ENCODE measurements at regions not wholly inside any gene's neighbourhood (a gene's known extent, or its start where the extent isn't known, plus 50 kb on each side); places are given as distances from the start of the nearest gene placed in this dataset.

DNA sequence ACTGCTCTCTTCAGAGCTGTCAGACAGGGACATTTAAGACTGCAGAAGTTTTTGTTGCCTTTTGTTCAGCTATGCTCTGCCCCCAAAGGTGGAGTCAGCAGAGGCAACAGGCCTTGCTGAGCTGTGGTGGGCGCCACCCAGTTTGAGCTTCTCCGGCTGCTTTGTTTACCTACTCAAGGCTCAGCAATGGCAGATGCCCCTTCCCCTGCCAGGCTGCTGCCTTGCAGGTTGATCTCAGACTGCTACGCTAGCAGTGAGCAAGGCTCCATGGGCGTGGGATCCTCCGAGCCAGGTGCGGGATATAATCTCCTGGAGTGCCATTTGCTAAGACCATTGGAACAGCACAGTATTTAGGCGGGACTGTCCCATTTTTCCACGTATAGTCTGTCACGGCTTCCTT lies 371.4 kb upstream of the AMOT start:
- H3K4me1 ChIP-seq (ENCODE audit: insufficient read depth, low read length), result no peaks in the 10 kb centered on the region
- no peaks in the 10 kb centered on the region for H4K20me1 ChIP-seq (ENCODE audit: insufficient read depth, low read length)
- H3K36me3 ChIP-seq (ENCODE audit: insufficient read depth, low read length), result no peaks in the 10 kb centered on the region
- no peak overlapping the region for H3K27ac ChIP-seq (ENCODE audit: low read length)
- H2AFZ ChIP-seq (ENCODE audit: low read depth, low read length), result no peak overlapping the region
- ATAC-seq (ENCODE audit: insufficient read depth, low read depth) (no peak), DNase-seq (no peak)
- no peaks in the 10 kb centered on the region for H3K79me2 ChIP-seq (ENCODE audit: insufficient read depth, low read length)
- no peak overlapping the region for H3K4me2 ChIP-seq (ENCODE audit: insufficient read depth, low read length)
- no peak for TF ChIP-seq EZH2 (IDR thresholded peaks at IDR 0.05; ENCODE audit: borderline replicate concordance, low read depth, low read length, severe bottlenecking)
- TF ChIP-seq, protein P1, sequence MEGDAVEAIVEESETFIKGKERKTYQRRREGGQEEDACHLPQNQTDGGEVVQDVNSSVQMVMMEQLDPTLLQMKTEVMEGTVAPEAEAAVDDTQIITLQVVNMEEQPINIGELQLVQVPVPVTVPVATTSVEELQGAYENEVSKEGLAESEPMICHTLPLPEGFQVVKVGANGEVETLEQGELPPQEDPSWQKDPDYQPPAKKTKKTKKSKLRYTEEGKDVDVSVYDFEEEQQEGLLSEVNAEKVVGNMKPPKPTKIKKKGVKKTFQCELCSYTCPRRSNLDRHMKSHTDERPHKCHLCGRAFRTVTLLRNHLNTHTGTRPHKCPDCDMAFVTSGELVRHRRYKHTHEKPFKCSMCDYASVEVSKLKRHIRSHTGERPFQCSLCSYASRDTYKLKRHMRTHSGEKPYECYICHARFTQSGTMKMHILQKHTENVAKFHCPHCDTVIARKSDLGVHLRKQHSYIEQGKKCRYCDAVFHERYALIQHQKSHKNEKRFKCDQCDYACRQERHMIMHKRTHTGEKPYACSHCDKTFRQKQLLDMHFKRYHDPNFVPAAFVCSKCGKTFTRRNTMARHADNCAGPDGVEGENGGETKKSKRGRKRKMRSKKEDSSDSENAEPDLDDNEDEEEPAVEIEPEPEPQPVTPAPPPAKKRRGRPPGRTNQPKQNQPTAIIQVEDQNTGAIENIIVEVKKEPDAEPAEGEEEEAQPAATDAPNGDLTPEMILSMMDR (IDR thresholded peaks at IDR 0.05; ENCODE audit: borderline replicate concordance, extremely low read depth, low read length, poor library complexity, severe bottlenecking), result no peak
- H3K9me3 ChIP-seq (ENCODE audit: insufficient read depth, low read length, severe bottlenecking), result no peaks in the 10 kb centered on the region
- no peaks in the 10 kb centered on the region for H3K27me3 ChIP-seq (ENCODE audit: insufficient read depth, low read length, poor library complexity)
- no peak overlapping the region for H3K4me3 ChIP-seq (ENCODE audit: low read depth in 1 of 2, low read length in 2 of 2)
- no peak overlapping the region for H3K9ac ChIP-seq (ENCODE audit: low read depth, low read length)

DNA sequence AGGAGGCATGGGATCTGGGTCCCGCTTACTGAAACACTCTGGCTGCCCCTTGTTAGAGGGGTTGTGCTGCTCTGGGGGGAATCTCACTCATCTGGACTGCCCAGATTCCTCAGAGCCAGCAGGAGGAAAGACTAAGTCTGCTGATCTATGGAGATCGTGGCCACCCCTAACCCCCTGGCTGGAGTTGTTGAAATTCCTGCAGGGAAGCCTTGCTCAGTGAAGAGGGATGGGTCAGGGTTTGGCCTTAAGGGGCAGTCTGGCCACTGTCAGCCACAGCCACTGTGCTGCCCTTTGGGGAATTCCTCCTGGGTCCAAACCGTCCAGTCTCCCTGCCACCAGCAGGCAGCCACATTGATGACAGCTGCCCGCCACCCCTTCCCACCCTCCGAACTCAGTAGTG lies 362.0 kb upstream of the AMOT start:
- DNase-seq (no peak), ATAC-seq (ENCODE audit: insufficient read depth, low read depth) (no peak)
- no peaks in the 10 kb centered on the region for H3K36me3 ChIP-seq (ENCODE audit: insufficient read depth, low read length)
- no peaks in the 10 kb centered on the region for H3K79me2 ChIP-seq (ENCODE audit: insufficient read depth, low read length)
- H3K27ac ChIP-seq (ENCODE audit: low read length), result no peak overlapping the region
- no peak overlapping the region for H3K4me2 ChIP-seq (ENCODE audit: insufficient read depth, low read length)
- H3K9ac ChIP-seq (ENCODE audit: low read depth, low read length), result no peak overlapping the region
- no peaks in the 10 kb centered on the region for H3K27me3 ChIP-seq (ENCODE audit: insufficient read depth, low read length, poor library complexity)
- no peaks in the 10 kb centered on the region for H3K9me3 ChIP-seq (ENCODE audit: insufficient read depth, low read length, severe bottlenecking)
- H4K20me1 ChIP-seq (ENCODE audit: insufficient read depth, low read length), result no peaks in the 10 kb centered on the region
- no peak overlapping the region for H3K4me3 ChIP-seq (ENCODE audit: low read depth in 1 of 2, low read length in 2 of 2)
- no peaks in the 10 kb centered on the region for H3K4me1 ChIP-seq (ENCODE audit: insufficient read depth, low read length)
- TF ChIP-seq EZH2 (IDR thresholded peaks at IDR 0.05; ENCODE audit: borderline replicate concordance, low read depth, low read length, severe bottlenecking), result no peak
- TF ChIP-seq, protein P1 (IDR thresholded peaks at IDR 0.05; ENCODE audit: borderline replicate concordance, extremely low read depth, low read length, poor library complexity, severe bottlenecking), result no peak
- H2AFZ ChIP-seq (ENCODE audit: low read depth, low read length), result no peak overlapping the region

DNA sequence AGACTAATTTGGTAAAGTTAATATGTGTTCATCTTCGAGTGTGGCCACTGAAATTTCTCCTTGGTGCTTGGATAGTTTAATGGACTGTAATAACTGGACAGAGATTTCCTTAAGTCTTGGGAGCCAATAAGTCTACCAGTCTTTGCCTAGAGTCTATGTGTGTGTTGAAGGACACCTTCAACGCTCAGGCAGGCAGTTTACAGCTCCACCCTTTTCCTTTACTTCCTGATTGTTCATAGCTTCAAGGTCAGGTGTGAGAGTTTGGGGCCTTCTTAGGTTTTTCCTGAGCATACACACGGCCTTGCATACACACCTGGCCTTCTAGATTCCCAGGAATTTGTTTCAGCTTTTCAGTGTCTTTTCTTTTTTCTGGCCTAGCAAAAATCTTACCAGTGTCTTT lies 355.3 kb upstream of the AMOT start:
- no peaks in the 10 kb centered on the region for H4K20me1 ChIP-seq (ENCODE audit: insufficient read depth, low read length)
- no peak overlapping the region for H2AFZ ChIP-seq (ENCODE audit: low read depth, low read length)
- no peaks in the 10 kb centered on the region for H3K4me1 ChIP-seq (ENCODE audit: insufficient read depth, low read length)
- no peaks in the 10 kb centered on the region for H3K9me3 ChIP-seq (ENCODE audit: insufficient read depth, low read length, severe bottlenecking)
- DNase-seq (no peak), ATAC-seq (ENCODE audit: insufficient read depth, low read depth) (no peak)
- no peak overlapping the region for H3K9ac ChIP-seq (ENCODE audit: low read depth, low read length)
- TF ChIP-seq EZH2 (IDR thresholded peaks at IDR 0.05; ENCODE audit: borderline replicate concordance, low read depth, low read length, severe bottlenecking), result no peak
- TF ChIP-seq, protein P1 (IDR thresholded peaks at IDR 0.05; ENCODE audit: borderline replicate concordance, extremely low read depth, low read length, poor library complexity, severe bottlenecking), result no peak
- no peak overlapping the region for H3K4me3 ChIP-seq (ENCODE audit: low read depth in 1 of 2, low read length in 2 of 2)
- H3K27ac ChIP-seq (ENCODE audit: low read length), result no peak overlapping the region
- no peaks in the 10 kb centered on the region for H3K79me2 ChIP-seq (ENCODE audit: insufficient read depth, low read length)
- H3K36me3 ChIP-seq (ENCODE audit: insufficient read depth, low read length), result no peaks in the 10 kb centered on the region
- no peaks in the 10 kb centered on the region for H3K27me3 ChIP-seq (ENCODE audit: insufficient read depth, low read length, poor library complexity)
- no peak overlapping the region for H3K4me2 ChIP-seq (ENCODE audit: insufficient read depth, low read length)

DNA sequence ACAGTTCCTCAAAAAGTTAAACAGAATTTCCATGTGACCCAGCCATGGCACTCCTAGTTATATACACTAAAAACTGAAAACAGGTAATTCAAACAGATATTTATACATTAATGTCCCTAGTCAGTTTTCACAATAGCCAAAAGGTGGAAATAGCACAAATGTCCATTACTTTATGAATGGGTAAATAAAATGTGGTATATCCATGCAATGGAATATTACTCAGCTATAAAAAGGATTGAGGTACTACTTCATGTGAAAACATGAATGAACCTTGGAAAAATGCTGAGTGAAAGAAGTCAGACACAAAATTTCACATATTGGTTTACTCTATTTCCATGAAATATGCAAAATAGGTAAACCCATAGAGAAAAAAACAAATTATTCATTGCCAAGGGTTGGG lies 351.8 kb upstream of the AMOT start:
- Histone ChIP-seq H3K36me3 (ENCODE audit: insufficient read depth, low read length) (no peaks in the 10 kb centered on the region), H3K4me2 (ENCODE audit: insufficient read depth, low read length) (no peak overlapping the region), H3K79me2 (ENCODE audit: insufficient read depth, low read length) (no peaks in the 10 kb centered on the region), H3K27me3 (ENCODE audit: insufficient read depth, low read length, poor library complexity) (no peaks in the 10 kb centered on the region), H3K9ac (ENCODE audit: low read depth, low read length) (no peak overlapping the region), H3K27ac (ENCODE audit: low read length) (no peak overlapping the region), H4K20me1 (ENCODE audit: insufficient read depth, low read length) (no peaks in the 10 kb centered on the region), H3K9me3 (ENCODE audit: insufficient read depth, low read length, severe bottlenecking) (no peaks in the 10 kb centered on the region), H3K4me3 (ENCODE audit: low read depth in 1 of 2, low read length in 2 of 2) (no peak overlapping the region), H2AFZ (ENCODE audit: low read depth, low read length) (no peak overlapping the region), H3K4me1 (ENCODE audit: insufficient read depth, low read length) (no peaks in the 10 kb centered on the region)
- no peak for TF ChIP-seq EZH2 (IDR thresholded peaks at IDR 0.05; ENCODE audit: borderline replicate concordance, low read depth, low read length, severe bottlenecking)
- TF ChIP-seq, protein P1 (IDR thresholded peaks at IDR 0.05; ENCODE audit: borderline replicate concordance, extremely low read depth, low read length, poor library complexity, severe bottlenecking), result no peak
- ATAC-seq (ENCODE audit: insufficient read depth, low read depth) (no peak), DNase-seq (no peak)

Data from DND-41 (cell line).